ENCODE measurements at regions not wholly inside any gene's neighbourhood (a gene's known extent, or its start where the extent isn't known, plus 50 kb on each side); places are given as distances from the start of the nearest gene placed in this dataset.
"Not testable (repeated sequence)": the region's sequence is repeated elsewhere in the genome, so short reads cannot be mapped to it uniquely, and the experiment has no call there.

DNA sequence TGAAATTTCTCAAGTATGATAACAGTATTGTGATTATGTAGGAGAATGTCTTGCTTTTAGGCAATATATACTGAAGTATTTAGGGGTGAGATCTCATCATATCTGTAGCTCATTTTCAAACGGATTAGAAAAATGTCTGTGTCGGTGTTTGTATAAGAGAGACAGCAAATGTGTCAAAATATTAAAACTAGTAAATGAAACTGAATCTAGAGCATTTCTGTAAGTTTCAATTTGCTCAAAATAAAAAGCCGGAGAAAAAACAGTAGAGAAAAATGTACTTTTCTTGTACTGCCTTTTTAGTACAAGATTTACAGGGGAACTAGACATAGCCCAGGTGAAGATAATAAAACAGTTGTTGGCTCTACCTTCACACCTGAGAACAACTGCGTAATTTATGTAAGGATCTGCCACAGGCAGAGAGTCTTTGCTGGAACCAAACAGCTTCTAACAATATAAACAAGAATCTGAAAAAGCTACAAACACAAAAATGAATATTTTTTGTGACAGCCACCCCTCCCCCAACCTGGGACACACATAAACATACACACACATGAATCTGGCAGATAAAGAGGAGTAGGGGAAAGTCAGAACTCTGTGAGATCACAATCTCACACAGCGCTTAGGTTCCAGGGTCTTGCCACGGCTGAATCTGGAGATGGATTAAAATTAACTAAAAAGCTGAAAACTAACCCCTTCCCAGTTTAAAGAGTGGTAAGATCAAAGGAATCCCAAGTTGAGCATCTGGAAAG is 153.3 kb downstream of the AVL9 start:
- no peak for DNase-seq (ENCODE audit: low spot score)

DNA sequence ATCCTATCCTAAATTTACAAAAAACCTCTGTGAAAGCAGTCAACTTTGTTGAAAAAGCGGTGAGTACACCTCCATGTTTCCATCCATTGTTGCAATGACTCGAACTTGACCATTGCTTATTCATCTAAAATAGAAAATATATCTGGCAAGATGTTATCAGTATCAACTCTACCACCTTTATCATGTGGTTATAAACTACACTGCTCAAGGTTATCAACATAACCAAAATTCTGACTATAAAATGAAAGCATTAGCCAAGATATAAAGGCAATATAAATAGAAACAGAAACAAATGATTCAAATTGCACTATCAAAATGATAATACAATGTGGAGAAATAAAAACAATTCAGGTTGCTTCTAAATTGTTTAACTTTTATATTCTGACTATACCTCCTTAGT is 150.0 kb downstream of the AVL9 start:
- not testable (repeated sequence) for DNase-seq (ENCODE audit: low spot score)

DNA sequence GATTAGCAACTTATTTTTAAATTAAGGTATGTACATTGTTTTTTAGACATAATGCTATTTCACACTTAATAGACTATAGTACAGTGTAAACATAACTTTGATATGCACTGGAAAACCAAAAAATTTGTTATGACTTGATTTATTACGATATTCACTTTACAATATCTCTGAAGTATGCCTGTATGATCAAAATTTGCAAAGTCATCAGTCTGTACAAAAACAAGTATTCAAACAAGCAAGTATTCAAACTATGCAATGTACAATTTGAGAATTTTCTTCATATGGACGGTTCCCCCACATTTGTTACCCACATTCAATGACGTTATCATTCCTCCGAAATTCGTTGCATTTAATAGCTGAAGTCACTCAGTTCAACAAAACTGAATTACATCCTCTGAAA is 147.9 kb downstream of the AVL9 start:
- no peak for DNase-seq (ENCODE audit: low spot score)

DNA sequence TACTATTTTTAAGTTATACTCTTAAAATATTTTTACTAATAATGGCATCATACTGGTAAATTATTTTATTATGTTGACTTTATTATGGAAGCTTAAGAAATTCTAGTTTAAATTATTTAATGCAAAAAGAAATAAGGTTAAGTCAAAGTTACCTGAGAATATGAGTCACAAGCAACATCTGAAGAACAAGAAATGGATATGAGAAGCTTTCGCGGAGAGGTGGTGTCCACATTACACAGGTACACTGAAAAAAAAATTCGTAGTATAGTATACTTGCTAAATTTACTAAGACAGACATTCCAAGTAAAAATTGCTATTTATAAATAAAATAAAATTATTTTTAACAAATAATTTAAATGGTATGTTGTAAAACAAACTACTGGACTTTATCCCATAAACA is 143.8 kb downstream of the AVL9 start:
- DNase-seq (ENCODE audit: low spot score): no peak

DNA sequence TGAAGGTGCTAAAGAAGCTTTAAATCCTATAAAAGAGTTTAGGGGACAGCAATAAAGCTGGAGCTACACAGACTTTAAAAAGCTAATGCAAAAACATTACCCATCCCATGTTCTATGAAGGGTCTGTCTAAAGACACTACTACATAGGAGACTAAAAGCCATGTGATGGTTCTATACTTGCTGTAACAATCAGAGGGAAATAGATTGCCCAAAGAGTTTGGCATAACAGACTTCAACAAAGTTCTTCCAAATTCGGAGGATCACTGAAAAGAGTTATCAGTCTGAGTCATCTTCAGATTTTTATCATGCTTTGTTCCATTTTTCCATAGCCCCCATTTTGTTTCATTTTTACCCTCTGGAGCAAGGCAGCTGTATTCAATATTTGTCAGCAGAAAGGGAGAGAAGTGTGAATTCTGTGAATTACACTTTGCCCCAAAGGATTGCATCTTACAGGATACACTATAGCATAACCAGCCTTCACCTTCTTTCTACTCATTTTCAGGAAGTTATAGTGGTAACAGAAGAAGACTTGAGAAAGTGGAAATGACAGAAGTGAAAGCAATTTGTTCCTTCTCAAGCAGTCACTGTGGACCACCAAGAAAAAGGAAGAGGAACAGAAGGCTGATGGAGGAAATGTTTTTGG is 143.3 kb downstream of the AVL9 start:
- not testable (repeated sequence) for DNase-seq (ENCODE audit: low spot score)

Data from kidney tubule cell (primary cell).